Endometrium (tissue), 2 donors: ENCODE measurements at regions not wholly inside any gene's neighbourhood (a gene's known extent, or its start where the extent isn't known, plus 50 kb on each side); places are given as distances from the start of the nearest gene placed in this dataset.
A peak's percentile ranks its signal among the peaks of the same experiment; 100 is the strongest.
"Not testable (repeated sequence)": the region's sequence is repeated elsewhere in the genome, so short reads cannot be mapped to it uniquely, and the experiment has no call there.

ENCODE experiments used
- FAIRE-seq: peaks from 2 replicates; lab custom pipeline; 2012; peaks lifted over from hg19 to GRCh38; lab: Jason Lieb, UNC
- donor health status: control.
- donor health status: control.

- no peak for FAIRE-seq
Observed at GRCh38 chr12:72865921-72866320, 593.8 kb downstream of the TRHDE start.

DNA sequence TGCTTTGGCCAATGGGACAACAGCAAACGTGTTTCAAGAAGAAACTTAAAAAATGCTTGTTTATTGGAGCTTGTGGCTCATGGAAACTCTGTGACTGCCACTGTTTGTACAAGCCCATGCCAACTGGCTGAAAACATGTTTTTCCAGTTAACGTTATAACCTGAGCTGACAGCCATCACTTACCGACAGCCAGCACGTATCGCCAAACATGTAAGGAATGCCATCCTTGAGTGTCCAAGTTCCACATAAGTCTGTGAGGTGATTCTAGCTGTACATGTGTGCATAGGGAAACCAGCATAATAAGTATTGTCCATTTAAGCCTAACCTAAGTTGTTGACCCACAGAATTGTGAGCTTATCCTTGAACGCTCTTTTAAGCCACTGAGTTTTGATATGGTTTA lies 596.9 kb downstream of the TRHDE start:
- FAIRE-seq = no peak

DNA sequence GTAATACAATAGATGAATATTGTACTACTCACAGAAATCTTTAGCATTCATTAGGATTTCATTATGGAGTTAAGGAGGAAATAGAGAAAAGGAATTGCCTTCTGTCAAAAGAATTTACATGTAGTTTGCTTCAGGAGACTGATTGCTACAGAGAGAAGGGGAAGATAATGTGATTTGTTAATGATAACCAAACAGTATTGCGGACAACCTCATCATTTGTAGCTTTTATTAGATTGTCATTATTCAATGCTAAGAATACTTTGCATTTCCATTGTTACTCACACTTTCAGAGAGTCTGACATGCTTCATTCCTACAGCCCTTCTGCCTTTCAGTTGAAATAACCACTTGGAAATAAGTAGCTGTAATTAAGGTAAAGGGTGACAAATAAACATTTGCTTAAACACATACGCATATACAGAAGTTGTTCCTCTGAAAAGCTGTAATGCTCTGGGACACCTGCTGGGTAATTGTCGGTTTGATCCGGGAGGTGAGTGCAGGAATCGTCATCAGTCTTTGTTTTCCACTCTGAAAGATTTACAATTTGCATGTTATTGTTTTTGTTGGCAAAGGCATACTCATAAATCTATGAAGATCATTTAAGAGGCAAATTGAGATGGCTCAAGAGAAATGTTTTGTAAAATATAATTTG lies 600.2 kb downstream of the TRHDE start:
- no peak for FAIRE-seq

DNA sequence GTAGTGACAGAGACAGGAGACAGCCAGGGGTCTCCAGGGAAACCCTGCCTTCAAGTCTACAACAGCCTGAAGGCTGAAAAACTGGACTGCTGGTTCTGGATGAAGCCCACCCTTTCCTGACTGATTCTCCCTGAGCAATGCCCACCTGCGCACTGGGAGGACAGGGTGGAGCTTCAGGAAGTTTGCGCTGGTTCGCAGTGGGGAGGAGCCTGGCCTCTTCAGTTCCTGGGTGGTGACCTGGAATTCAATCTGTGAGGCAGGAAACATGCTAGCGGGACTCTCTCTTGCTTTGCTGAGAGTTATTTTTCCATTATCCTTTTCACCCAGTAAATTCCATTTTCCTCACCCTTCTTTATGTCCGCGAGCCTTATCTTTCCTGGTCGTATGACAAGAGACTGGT lies 600.8 kb downstream of the TRHDE start:
- no peak for FAIRE-seq

DNA sequence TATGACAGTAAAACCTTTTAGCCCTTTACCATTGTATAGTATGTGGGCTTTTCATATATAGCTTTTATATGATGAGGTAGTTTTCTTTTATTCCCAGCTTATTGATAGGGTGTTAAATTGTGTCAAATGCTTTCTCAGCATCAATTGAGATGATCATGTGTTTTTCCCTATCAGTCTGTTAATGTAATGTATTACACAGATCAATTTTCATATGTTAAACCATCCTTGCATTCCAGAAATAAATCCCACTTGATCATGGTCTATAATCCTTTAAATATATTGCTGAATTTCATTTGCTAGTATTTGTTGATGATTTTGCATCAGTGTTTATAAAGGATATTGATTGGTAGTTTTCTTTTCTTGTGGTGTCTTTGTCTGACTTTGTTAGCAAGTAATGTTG lies 603.9 kb downstream of the TRHDE start:
- no peak for FAIRE-seq

- FAIRE-seq = no peak
Observed at GRCh38 chr12:72888693-72889092, 616.5 kb downstream of the TRHDE start.

- no peak for FAIRE-seq
Observed at GRCh38 chr12:72889791-72890190, 617.6 kb downstream of the TRHDE start.

- peak; percentile 74 for FAIRE-seq
Observed at GRCh38 chr12:72901685-72902084, 629.5 kb downstream of the TRHDE start.

GRCh38 chr12:72925716-72926115 lies 653.5 kb downstream of the TRHDE start:
- no peak for FAIRE-seq

DNA sequence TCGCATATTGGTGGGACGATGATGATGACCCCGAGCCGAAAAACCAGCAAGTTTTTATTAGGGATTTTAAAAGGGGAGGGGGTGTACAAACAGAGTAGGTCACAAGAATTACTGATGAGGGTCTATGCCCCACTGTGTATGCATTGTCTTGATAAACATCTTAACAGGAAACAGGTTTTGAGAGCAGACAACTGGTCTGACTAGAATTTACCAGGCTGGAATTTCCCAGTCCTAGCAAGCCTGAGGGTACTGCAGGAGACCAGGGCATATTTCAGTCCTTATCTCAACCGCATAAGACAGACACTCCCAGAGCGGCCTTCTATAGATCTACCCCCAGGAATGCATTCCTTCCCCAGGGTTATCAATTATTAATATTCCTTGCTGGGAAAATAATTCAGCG lies 659.7 kb downstream of the TRHDE start:
- FAIRE-seq = not testable (repeated sequence)

GRCh38 chr12:72937486-72937885 lies 665.3 kb downstream of the TRHDE start:
- FAIRE-seq = no peak

GRCh38 chr12:72957454-72957853 lies 685.3 kb downstream of the TRHDE start:
- FAIRE-seq = no peak

DNA sequence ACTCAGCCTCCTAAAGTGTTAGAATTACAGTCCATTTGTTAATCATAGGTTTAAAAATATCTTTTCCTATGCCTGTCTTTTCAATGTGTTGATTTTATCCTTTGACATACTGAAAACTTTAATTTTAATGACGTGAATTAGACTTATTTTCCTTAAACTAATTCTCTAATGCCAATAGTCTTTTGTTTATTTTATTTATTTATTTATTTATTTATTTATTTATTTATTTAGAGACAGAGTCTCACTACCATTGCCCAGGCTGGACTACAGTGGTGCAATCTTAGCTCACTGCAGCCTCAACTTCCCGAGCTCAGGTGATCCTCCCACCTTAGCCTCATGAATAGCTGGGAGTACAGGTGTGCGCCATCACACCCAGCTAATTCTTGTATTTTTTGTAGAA lies 694.5 kb downstream of the TRHDE start:
- FAIRE-seq = no peak

DNA sequence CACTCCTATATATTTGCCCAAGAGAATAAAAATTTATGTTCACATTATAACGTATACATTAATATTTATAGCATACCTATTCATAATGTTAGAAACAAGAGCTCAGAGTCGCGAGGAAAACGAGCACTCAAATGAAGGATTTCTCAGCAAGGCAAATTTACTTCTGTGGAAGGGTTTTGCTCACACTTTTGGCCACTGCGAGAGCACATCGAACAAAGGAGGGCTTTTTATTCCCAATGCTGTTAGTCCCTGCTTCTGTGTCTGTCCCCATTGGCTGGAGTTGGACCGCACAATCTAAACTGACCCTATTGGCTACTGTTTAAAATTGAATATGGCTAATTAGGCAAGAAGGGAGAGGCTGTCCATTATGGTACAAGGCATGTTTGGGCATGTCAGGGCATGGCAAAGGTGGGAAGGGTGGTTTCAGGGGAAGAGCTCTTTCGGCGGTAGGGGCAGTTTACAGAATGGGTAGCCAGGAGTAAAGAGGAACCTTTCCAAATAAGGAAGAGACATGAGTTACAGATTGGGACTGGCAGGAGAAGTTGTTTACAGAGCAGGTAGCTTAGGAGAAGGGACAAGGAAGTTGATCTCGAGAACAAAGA lies 702.9 kb downstream of the TRHDE start:
- no peak for FAIRE-seq

DNA sequence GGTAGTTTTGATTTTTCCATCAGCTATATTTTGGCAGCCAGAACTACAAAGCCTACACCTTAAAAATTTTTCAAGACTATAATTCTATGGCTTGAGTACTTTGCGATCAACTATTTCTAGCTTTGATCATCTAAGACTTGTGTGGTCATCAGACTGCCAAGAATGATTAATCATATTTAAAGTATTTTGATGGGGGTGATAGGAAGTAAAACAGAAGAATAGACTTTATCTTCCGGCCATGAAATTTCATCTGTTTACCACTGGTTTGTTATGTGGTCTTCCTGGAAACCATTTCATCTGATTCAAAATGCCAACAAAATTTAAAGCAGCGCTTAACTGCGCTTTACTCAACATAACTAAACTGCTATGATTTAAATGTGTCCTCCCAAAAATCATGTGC lies 706.8 kb downstream of the TRHDE start:
- FAIRE-seq = no peak

DNA sequence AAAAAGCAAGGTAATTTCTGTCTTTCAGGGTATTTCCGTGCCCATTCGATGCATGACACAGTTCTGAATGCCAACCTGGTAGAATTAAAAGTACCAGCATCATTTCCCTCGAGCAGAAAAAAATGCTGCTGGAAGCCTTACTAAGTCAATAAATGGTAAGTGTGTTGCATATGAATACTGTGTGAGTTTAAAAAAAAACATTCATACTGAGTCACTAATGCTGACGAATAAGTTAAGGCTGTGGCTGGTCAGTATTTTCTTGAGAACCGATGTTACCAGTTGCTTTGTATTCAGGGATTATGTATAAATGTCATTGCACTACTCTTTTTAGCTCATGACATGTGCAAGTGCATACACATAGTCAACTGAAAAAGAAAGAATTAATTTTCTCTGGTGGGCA lies 710.2 kb downstream of the TRHDE start:
- FAIRE-seq = no peak

DNA sequence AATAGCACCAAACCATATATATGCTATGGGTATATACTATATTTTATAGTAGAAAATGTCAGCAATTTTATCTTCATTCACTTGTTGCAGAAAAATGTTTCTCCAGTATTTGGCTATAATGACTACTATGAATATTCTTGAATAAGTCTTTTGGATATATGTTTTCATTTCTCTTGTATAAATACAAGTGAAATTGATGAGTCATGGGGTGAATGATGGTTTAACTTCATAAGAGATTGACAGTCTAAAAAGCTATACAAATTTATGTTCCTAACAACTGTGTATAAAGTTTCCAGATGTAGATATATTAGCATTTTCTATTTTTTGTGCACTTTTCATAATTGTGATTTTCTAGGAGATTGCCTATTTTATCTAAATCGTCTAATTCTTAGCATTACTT lies 714.8 kb downstream of the TRHDE start:
- no peak for FAIRE-seq

- FAIRE-seq = peak; percentile 97
Observed at GRCh38 chr12:72989458-72989947, 717.3 kb downstream of the TRHDE start.

DNA sequence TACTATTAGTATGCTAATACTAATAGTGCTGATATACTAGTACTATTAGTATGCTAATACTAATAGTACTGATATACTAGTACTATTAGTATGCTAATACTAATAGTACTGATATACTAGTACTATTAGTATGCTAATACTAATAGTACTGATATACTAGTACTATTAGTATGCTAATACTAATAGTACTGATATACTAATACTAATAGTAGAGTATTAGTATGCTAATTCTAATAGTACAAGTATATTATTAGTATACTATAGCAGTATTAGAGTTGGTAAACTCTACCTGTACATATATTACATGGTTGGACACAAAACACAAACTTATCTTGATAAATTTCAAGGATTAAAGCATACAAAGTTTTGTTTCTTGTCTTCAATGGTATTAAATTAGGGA lies 722.9 kb downstream of the TRHDE start:
- not testable (repeated sequence) for FAIRE-seq

DNA sequence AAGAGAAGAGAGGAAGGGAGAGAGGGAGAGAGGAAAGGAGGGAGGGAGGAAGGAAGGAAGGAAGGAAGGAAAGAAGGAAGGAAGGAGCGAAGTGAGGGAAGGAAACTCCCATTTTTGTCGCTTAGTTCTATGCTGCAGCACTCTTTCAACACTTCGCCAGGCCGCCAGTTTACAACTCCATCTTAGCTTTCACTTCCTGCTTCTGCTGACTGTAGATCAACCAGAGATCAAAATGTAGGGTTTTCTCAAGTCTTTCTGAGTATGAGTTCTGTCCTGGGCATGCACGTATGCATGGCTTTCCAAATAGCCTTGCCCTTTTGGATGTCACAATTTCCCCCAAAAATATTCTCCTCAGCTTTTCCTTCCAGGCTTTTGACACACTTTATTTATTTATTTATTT lies 723.4 kb downstream of the TRHDE start:
- no peak for FAIRE-seq

DNA sequence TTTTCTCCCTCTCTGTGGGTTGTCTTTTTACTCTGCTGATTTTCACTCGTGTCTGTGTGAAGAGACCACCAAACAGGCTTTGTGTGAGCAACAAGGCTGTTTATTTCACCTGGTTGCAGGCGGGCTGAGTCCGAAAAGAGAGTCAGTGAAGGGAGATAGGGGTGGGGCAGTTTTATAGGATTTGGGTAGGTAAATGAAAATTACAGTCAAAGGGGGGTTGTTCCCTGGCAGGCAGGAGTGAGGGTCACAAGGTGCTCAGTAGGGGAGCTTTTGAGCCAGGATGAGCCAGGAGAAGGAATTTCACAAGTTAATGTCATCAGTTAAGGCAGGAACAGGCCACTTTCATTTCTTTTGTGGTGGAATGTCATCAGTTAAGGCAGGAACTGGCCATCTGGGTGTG lies 729.6 kb downstream of the TRHDE start:
- not testable (repeated sequence) for FAIRE-seq

DNA sequence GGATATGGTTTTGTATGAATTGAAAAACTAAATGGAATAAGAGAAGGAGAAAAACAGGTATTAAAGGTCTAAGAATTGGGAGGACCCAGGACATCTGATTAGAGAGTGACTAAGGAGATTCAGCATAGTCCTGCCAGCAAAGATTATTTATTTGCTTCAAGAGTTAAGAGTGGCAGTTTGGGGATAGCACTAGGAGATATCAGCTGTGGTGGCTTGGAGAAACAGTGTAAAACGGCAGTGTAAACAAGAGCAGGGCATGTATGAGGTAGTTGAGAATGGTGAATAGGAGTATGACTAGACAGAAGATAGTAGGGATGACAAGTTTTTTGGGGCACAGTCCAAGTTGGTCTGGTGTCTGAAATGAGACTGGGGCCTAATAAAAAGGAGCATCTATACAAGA lies 730.3 kb downstream of the TRHDE start:
- not testable (repeated sequence) for FAIRE-seq

GRCh38 chr12:73009138-73009834 lies 737.1 kb downstream of the TRHDE start:
- FAIRE-seq = not testable (repeated sequence)

GRCh38 chr12:73017981-73018380 lies 745.8 kb downstream of the TRHDE start:
- no peak for FAIRE-seq
